A549 (cell line): ENCODE measurements at regions not wholly inside any gene's neighbourhood (a gene's known extent, or its start where the extent isn't known, plus 50 kb on each side); places are given as distances from the start of the nearest gene placed in this dataset.

Source experiments
- ATAC-seq, 2 experiments: fragments of 200-7000 bp in 1 of 2; fragments of >200 bp in 1 of 2; cut with Nextera tagmentation in 1 of 2; cut with Tn5 transposase in 1 of 2; 3 replicates each; pipeline versions ENCODE4 v1.8.0 to v1.9.1; 2018 to 2020; ENCODE audit warnings: mild to moderate bottlenecking in 1 of 2, moderate library complexity in 1 of 2
- CTCF ChIA-PET: fragments of 300-600 bp; sonication (Branson Sonifier 250); formaldehyde crosslinking; extraction: SDS; loops from one replicate; lab custom pipeline; 2021; ENCODE audit warnings: antibody characterized with exemption, inconsistent platforms; lab: Yijun Ruan, JAX
- POLR2A ChIA-PET: fragments of 350-600 bp; formaldehyde crosslinking; extraction: SDS; loops from one replicate; lab custom pipeline; 2021; ENCODE audit warnings: antibody characterized with exemption, inconsistent platforms; lab: Yijun Ruan, JAX
- DNase-seq, 2 experiments: peaks; one replicate each; pipeline versions ENCODE4 v3.0.0 to v3.0.0-alpha.2; 2011 to 2016; ENCODE audit warnings: low read depth in 1 of 2, low spot score in 1 of 2
- FAIRE-seq: peaks from 2 replicates; lab custom pipeline; 2011; peaks lifted over from hg19 to GRCh38; lab: Jason Lieb, UNC
- H3K27ac ChIP-seq, 2 experiments: fragments of >200 bp; sonication (Bioruptor Twin); formaldehyde crosslinking; 3 replicates each; pipeline ENCODE4 v1.5.1; 2016 to 2017
- H3K4me1 ChIP-seq: fragments of >200 bp; sonication (Bioruptor Twin); formaldehyde crosslinking; 3 replicates; pipeline ENCODE4 v1.6.1; 2016
- H3K4me2 ChIP-seq: fragments of >200 bp; sonication (Bioruptor Twin); formaldehyde crosslinking; 3 replicates; pipeline ENCODE4 v1.6.1; 2016
- H3K4me3 ChIP-seq: fragments of >200 bp; sonication (Bioruptor Twin); formaldehyde crosslinking; 3 replicates; pipeline ENCODE4 v1.5.1; 2016
- H3K9me3 ChIP-seq: fragments of >200 bp; sonication (Bioruptor Twin); formaldehyde crosslinking; 3 replicates; pipeline ENCODE4 v1.6.1; 2016
- ATOH8 ChIP-seq: fragments of 250-450 bp; sonication (Bioruptor Pico); IDR thresholded peaks from 2 replicates; pipeline ENCODE4 v1.5.0; 2020; ENCODE audit warnings: low read depth, mild to moderate bottlenecking, moderate library complexity
- BCL3 ChIP-seq: fragments of >200 bp; sonication (Bioruptor Twin); formaldehyde crosslinking; IDR thresholded peaks from 3 replicates; pipeline ENCODE4 v1.6.1; 2016
- CEBPB ChIP-seq, 2 experiments: fragments of >200 bp in 1 of 2; sonication (Bioruptor Twin) in 1 of 2; formaldehyde crosslinking in 1 of 2; IDR thresholded peaks; 2 replicates each; pipeline ENCODE4 v1.6.1; 2012 to 2016
- CHD2 ChIP-seq: fragments of 150-350 bp; IDR thresholded peaks from 2 replicates; pipeline ENCODE4 v1.6.1; 2014; ENCODE audit warnings: low read length; ENCODE audit not compliant: partially characterized antibody
- CHD4 ChIP-seq: fragments of 200-600 bp; sonication (generic); IDR thresholded peaks from 2 replicates; pipeline ENCODE4 v1.6.1; 2016; ENCODE audit warnings: antibody characterized with exemption, mild to moderate bottlenecking, borderline replicate concordance
- CTCF ChIP-seq: fragments of >200 bp; sonication (Bioruptor Twin); formaldehyde crosslinking; IDR thresholded peaks from 3 replicates; pipeline ENCODE4 v1.5.1; 2016
- ELK1 ChIP-seq: fragments of 150-350 bp; IDR thresholded peaks from 2 replicates; pipeline ENCODE4 v1.6.1; 2014; ENCODE audit warnings: low read depth, mild to moderate bottlenecking, low read length
- EP300 ChIP-seq, 2 experiments: fragments of >200 bp; sonication (Bioruptor Twin); formaldehyde crosslinking; IDR thresholded peaks; 2 replicates in 1 of 2; 3 replicates in 1 of 2; pipeline ENCODE4 v1.6.1; 2016 to 2017
- ESRRA ChIP-seq: fragments of 150-350 bp; IDR thresholded peaks from 2 replicates; pipeline ENCODE4 v1.6.1; 2014; ENCODE audit warnings: mild to moderate bottlenecking, low read length, borderline replicate concordance
- FOSB ChIP-seq: fragments of 250-450 bp; sonication (Bioruptor Pico); IDR thresholded peaks from 2 replicates; pipeline ENCODE4 v1.5.0; 2020; ENCODE audit warnings: mild to moderate bottlenecking, moderate library complexity
- FOSL2 ChIP-seq, 2 experiments: fragments of 450-650 bp in 1 of 2; fragments of >200 bp in 1 of 2; sonication (Bioruptor Twin) in 1 of 2; formaldehyde crosslinking; IDR thresholded peaks; 2 replicates each; pipeline versions ENCODE4 v1.5.0 to v1.6.1; 2016 to 2020; ENCODE audit warnings: mild to moderate bottlenecking in 1 of 2, moderate library complexity in 1 of 2
- HDAC2 ChIP-seq: fragments of 200-600 bp; sonication (generic); IDR thresholded peaks from 2 replicates; pipeline ENCODE4 v1.6.1; 2016
- HOXB13 ChIP-seq: fragments of 250-450 bp; sonication (Bioruptor Pico); IDR thresholded peaks from 2 replicates; pipeline ENCODE4 v1.5.0; 2020; ENCODE audit warnings: low read depth, mild to moderate bottlenecking, moderate library complexity
- JUN ChIP-seq, 2 experiments: fragments of >200 bp; sonication (Bioruptor Twin); formaldehyde crosslinking; IDR thresholded peaks; 2 replicates in 1 of 2; 3 replicates in 1 of 2; pipeline ENCODE4 v1.6.1; 2016 to 2017
- KDM1A ChIP-seq: fragments of 200-600 bp; sonication (generic); IDR thresholded peaks from 2 replicates; pipeline ENCODE4 v1.6.1; 2016; ENCODE audit warnings: low read depth, mild to moderate bottlenecking
- MAFK ChIP-seq: fragments of 450-650 bp; IDR thresholded peaks from 2 replicates; pipeline ENCODE4 v1.6.1; 2014; ENCODE audit not compliant: partially characterized antibody
- MAZ ChIP-seq: fragments of 150-350 bp; IDR thresholded peaks from 2 replicates; pipeline ENCODE4 v1.6.1; 2014; ENCODE audit warnings: antibody characterized with exemption, low read depth, low read length, borderline replicate concordance
- MYC ChIP-seq: IDR thresholded peaks from 2 replicates; pipeline ENCODE4 v1.6.1; 2012; ENCODE audit warnings: mild to moderate bottlenecking, inconsistent platforms, low read length, improper control_type of control experiment, borderline replicate concordance
- NFE2L2 ChIP-seq: fragments of 150-350 bp; conservative IDR thresholded peaks from 2 replicates; pipeline ENCODE4 v1.6.1; 2014; ENCODE audit warnings: low read length
- NR3C1 ChIP-seq: fragments of >200 bp; sonication (Bioruptor Twin); formaldehyde crosslinking; IDR thresholded peaks from 3 replicates; pipeline ENCODE4 v1.6.1; 2017
- PHF8 ChIP-seq: fragments of 200-600 bp; sonication (generic); IDR thresholded peaks from 2 replicates; pipeline ENCODE4 v1.6.1; 2016; ENCODE audit warnings: low read depth, mild to moderate bottlenecking, antibody characterized with exemption, moderate library complexity, borderline replicate concordance
- POLR2AphosphoS2 ChIP-seq: conservative IDR thresholded peaks from 2 replicates; pipeline ENCODE4 v1.6.1; 2012; ENCODE audit warnings: low read length, improper control_type of control experiment, inconsistent platforms
- RAD21 ChIP-seq, 2 experiments: fragments of >200 bp in 1 of 2; sonication (Bioruptor Twin) in 1 of 2; formaldehyde crosslinking in 1 of 2; IDR thresholded peaks in 1 of 2; conservative IDR thresholded peaks in 1 of 2; 2 replicates in 1 of 2; 3 replicates in 1 of 2; pipeline ENCODE4 v1.6.1; 2012 to 2018; ENCODE audit warnings: inconsistent platforms in 1 of 2
- RCOR1 ChIP-seq: fragments of 150-350 bp; IDR thresholded peaks from 2 replicates; pipeline ENCODE4 v1.6.1; 2014; ENCODE audit warnings: antibody characterized with exemption, low read length, low read depth
- SMC3 ChIP-seq: fragments of >200 bp; sonication (Bioruptor Twin); formaldehyde crosslinking; IDR thresholded peaks from 3 replicates; pipeline ENCODE4 v1.6.1; 2018; ENCODE audit warnings: inconsistent platforms
- TP53 ChIP-seq: fragments of 250-450 bp; sonication (Bioruptor Pico); IDR thresholded peaks from 2 replicates; pipeline ENCODE4 v1.5.0; 2021; ENCODE audit warnings: mild to moderate bottlenecking, moderate library complexity
- USF2 ChIP-seq: fragments of 450-650 bp; IDR thresholded peaks from 2 replicates; pipeline ENCODE4 v1.6.1; 2014; ENCODE audit warnings: antibody characterized with exemption
- ZNF302 ChIP-seq: fragments of 250-450 bp; sonication (Bioruptor Pico); IDR thresholded peaks from 2 replicates; pipeline ENCODE4 v1.9.0; 2021; ENCODE audit warnings: inconsistent platforms, mild to moderate bottlenecking, moderate library complexity
- WGBS: methylation state at CpG from one replicate; pipeline ENCODE4 v1.1.6; 2017; ENCODE audit errors: missing lambda C conversion rate; 5-methylcytosine and 5-hydroxymethylcytosine counted together

GRCh38 chr17:45720386-45720785, 63.7 kb upstream of the CRHR1 start:
- WGBS: 67% methylated on average over 11 of the region's 11 CpGs
- CTCF ChIA-PET: interaction anchor here (0.6 to 6.0 kb wide), 26 partner anchors 9 to 295 kb away, joined by 3 to 44 read pairs (median 4); no protein-coding TSS in a partner anchor
- ATAC-seq: no peak

GRCh38 chr17:45722161-45722560, 62.0 kb upstream of the CRHR1 start:
- peak; percentile 69 to 85 for DNase-seq
- Histone ChIP-seq H3K9me3 (peaks cover 23% of the 10 kb centered on the region), H3K4me2 (no peak overlapping the region), H3K4me1 (peaks cover 5% of the 10 kb centered on the region; the same call in 2 of the 3 replicates), H3K4me3 (no peak overlapping the region), H3K27ac (no peak overlapping the region)
- ChIA-PET POLR2A (no interaction called here), CTCF (interaction anchor here (0.6 to 6.0 kb wide), 22 partner anchors 9 to 136 kb away, joined by 3 to 44 read pairs (median 4); partner anchors contain the start of gene CRHR1)
- WGBS: 23% methylated on average over 7 of the region's 7 CpGs
- peak; percentile 85 to 95 for ATAC-seq
- no peak for FAIRE-seq
- no peak for TF ChIP-seq FOSB
- TF ChIP-seq ATOH8 (CRISPR knock-in tag): no peak
- peak; percentile 39; the same call in 2 of the 3 replicates for TF ChIP-seq CTCF
- no peak for TF ChIP-seq MAZ
- no peak for TF ChIP-seq RCOR1
- no peak for TF ChIP-seq JUN (IDR thresholded peaks at IDR 0.05)
- TF ChIP-seq KDM1A: no peak
- no peak for TF ChIP-seq PHF8
- peak; percentile 52 to 70 for TF ChIP-seq RAD21 (conservative IDR thresholded peaks at IDR 0.05 in 1 of 2, IDR thresholded peaks at IDR 0.05 in 1 of 2)
- TF ChIP-seq ESRRA: no peak
- TF ChIP-seq CHD2: no peak
- TF ChIP-seq CEBPB (IDR thresholded peaks at IDR 0.05): no peak
- TF ChIP-seq ZNF302 (CRISPR knock-in tag): no peak
- TF ChIP-seq NR3C1: no peak
- TF ChIP-seq POLR2AphosphoS2: no peak
- peak; percentile 49 for TF ChIP-seq SMC3

More at GRCh38 chr17:45720386-45720785, 63.7 kb upstream of the CRHR1 start:
- no peak overlapping the region for H3K4me2 ChIP-seq
- POLR2A ChIA-PET: no interaction called here
- no peak overlapping the region for H3K4me3 ChIP-seq
- no peak for DNase-seq
- H3K9me3 ChIP-seq: peaks cover 22% of the 10 kb centered on the region
- FAIRE-seq: no peak
- TF ChIP-seq HDAC2: no peak
- no peak for TF ChIP-seq MAFK
- no peak for TF ChIP-seq TP53 (CRISPR knock-in tag)
- TF ChIP-seq ELK1: no peak
- TF ChIP-seq USF2: no peak
- TF ChIP-seq CHD4: no peak
- no peak for TF ChIP-seq EP300 (IDR thresholded peaks at IDR 0.05)
- no peak for TF ChIP-seq ESRRA
- no peak for TF ChIP-seq RCOR1
- no peak for TF ChIP-seq BCL3
- TF ChIP-seq RAD21 (conservative IDR thresholded peaks at IDR 0.05 in 1 of 2, IDR thresholded peaks at IDR 0.05 in 1 of 2): no peak
- TF ChIP-seq NFE2L2: no peak
- TF ChIP-seq MAZ: no peak
- TF ChIP-seq MYC: no peak
- no peak for TF ChIP-seq HOXB13 (CRISPR knock-in tag)
- no peak for TF ChIP-seq FOSB
- no peak for TF ChIP-seq FOSL2 (IDR thresholded peaks at IDR 0.05)
- TF ChIP-seq FOSL2 (CRISPR knock-in tag; IDR thresholded peaks at IDR 0.05): no peak
- H3K4me1 ChIP-seq: peaks cover 5% of the 10 kb centered on the region; the same call in 2 of the 3 replicates
- H3K27ac ChIP-seq: no peak overlapping the region
